Activated naive CD4-positive, alpha-beta T cell treated with anti-CD3 and anti-CD28 coated beads, Interleukin-2, amount 50 U/mL, for 72 hours (primary cell): ENCODE measurements at regions not wholly inside any gene's neighbourhood (a gene's known extent, or its start where the extent isn't known, plus 50 kb on each side); places are given as distances from the start of the nearest gene placed in this dataset.

Source experiments
- ATAC-seq, 2 donors: fragments of 150-1000 bp; cut with Tn5 transposase; 2 replicates each; pipeline ENCODE4 v1.10.0; 2021; ENCODE audit warnings: mild to moderate bottlenecking in 2 of 2, moderate library complexity in 2 of 2
- DNase-seq, 2 donors: peaks; one replicate each; pipeline ENCODE4 v3.0.0; 2021 to 2022; ENCODE audit warnings: low spot score in 2 of 2
- H3K27ac Mint-ChIP-seq, 2 donors: one replicate each; pipeline ENCODE4 v1.8.0; 2022; ENCODE audit warnings: mild to moderate bottlenecking in 2 of 2, mixed read lengths in 2 of 2
- H3K36me3 Mint-ChIP-seq, 2 donors: one replicate each; pipeline ENCODE4 v1.8.0; 2022; ENCODE audit warnings: mixed read lengths in 2 of 2
- H3K9me3 Mint-ChIP-seq, 2 donors: one replicate each; pipeline ENCODE4 v1.8.0; 2022; ENCODE audit warnings: mixed read lengths in 2 of 2

- no peaks in the 10 kb centered on the region for H3K9me3 Mint-ChIP-seq
- ATAC-seq: no peak
Observed at GRCh38 chr4:185886832-185887524, 75.0 kb upstream of the SORBS2 start.

GRCh38 chr4:185888676-185889075 lies 76.7 kb upstream of the SORBS2 start:
- Mint-ChIP-seq H3K9me3 (no peaks in the 10 kb centered on the region), H3K27ac (no peak overlapping the region), H3K36me3 (no peaks in the 10 kb centered on the region)
- ATAC-seq (no peak), DNase-seq (no peak)

More at GRCh38 chr4:185886832-185887524, 75.0 kb upstream of the SORBS2 start:
- no peak for DNase-seq
- no peak overlapping the region for H3K27ac Mint-ChIP-seq
- no peaks in the 10 kb centered on the region for H3K36me3 Mint-ChIP-seq

- H3K36me3 Mint-ChIP-seq: no peaks in the 10 kb centered on the region
- ATAC-seq (no peak), DNase-seq (no peak)
- H3K27ac Mint-ChIP-seq: no peak overlapping the region
- H3K9me3 Mint-ChIP-seq: no peaks in the 10 kb centered on the region
Observed at GRCh38 chr4:185889585-185889984, 77.6 kb upstream of the SORBS2 start.

GRCh38 chr4:185890196-185890595 lies 78.2 kb upstream of the SORBS2 start:
- no peak for DNase-seq
- no peaks in the 10 kb centered on the region for H3K9me3 Mint-ChIP-seq
- no peak for ATAC-seq

GRCh38 chr4:185892165-185892564 lies 80.2 kb upstream of the SORBS2 start:
- H3K27ac Mint-ChIP-seq: no peak overlapping the region
- H3K9me3 Mint-ChIP-seq: no peaks in the 10 kb centered on the region
- H3K36me3 Mint-ChIP-seq: no peaks in the 10 kb centered on the region
- ATAC-seq (no peak), DNase-seq (no peak)

More at GRCh38 chr4:185890196-185890595, 78.2 kb upstream of the SORBS2 start:
- Mint-ChIP-seq H3K27ac (no peak overlapping the region), H3K36me3 (no peaks in the 10 kb centered on the region)

GRCh38 chr4:185893500-185893899 lies 81.5 kb upstream of the SORBS2 start:
- ATAC-seq: no peak
- Mint-ChIP-seq H3K36me3 (no peaks in the 10 kb centered on the region), H3K9me3 (no peaks in the 10 kb centered on the region), H3K27ac (no peak overlapping the region)
- DNase-seq: no peak

- no peaks in the 10 kb centered on the region for H3K9me3 Mint-ChIP-seq
- DNase-seq (no peak), ATAC-seq (no peak)
- no peaks in the 10 kb centered on the region for H3K36me3 Mint-ChIP-seq
- no peak overlapping the region for H3K27ac Mint-ChIP-seq
Observed at GRCh38 chr4:185894481-185894880, 82.5 kb upstream of the SORBS2 start.

- no peak for DNase-seq
- no peak for ATAC-seq
- Mint-ChIP-seq H3K9me3 (no peaks in the 10 kb centered on the region), H3K36me3 (no peaks in the 10 kb centered on the region), H3K27ac (no peak overlapping the region)
Observed at GRCh38 chr4:185895351-185895750, 83.4 kb upstream of the SORBS2 start.

GRCh38 chr4:185895866-185896265 lies 83.9 kb upstream of the SORBS2 start:
- no peak for ATAC-seq
- no peaks in the 10 kb centered on the region for H3K9me3 Mint-ChIP-seq
- H3K27ac Mint-ChIP-seq: no peak overlapping the region
- no peak for DNase-seq
- no peaks in the 10 kb centered on the region for H3K36me3 Mint-ChIP-seq

- H3K27ac Mint-ChIP-seq: no peak overlapping the region
- no peaks in the 10 kb centered on the region for H3K36me3 Mint-ChIP-seq
- ATAC-seq (no peak), DNase-seq (no peak)
- H3K9me3 Mint-ChIP-seq: no peaks in the 10 kb centered on the region
Observed at GRCh38 chr4:185896817-185897488, 85.0 kb upstream of the SORBS2 start.

- ATAC-seq: no peak
- Mint-ChIP-seq H3K36me3 (no peaks in the 10 kb centered on the region), H3K9me3 (no peaks in the 10 kb centered on the region), H3K27ac (no peak overlapping the region)
- no peak for DNase-seq
Observed at GRCh38 chr4:185898413-185898812, 86.4 kb upstream of the SORBS2 start.

GRCh38 chr4:185899833-185900232 lies 87.8 kb upstream of the SORBS2 start:
- no peaks in the 10 kb centered on the region for H3K9me3 Mint-ChIP-seq
- no peak overlapping the region for H3K27ac Mint-ChIP-seq
- no peaks in the 10 kb centered on the region for H3K36me3 Mint-ChIP-seq
- no peak for ATAC-seq
- no peak for DNase-seq

GRCh38 chr4:185902654-185903053 lies 90.7 kb upstream of the SORBS2 start:
- Mint-ChIP-seq H3K9me3 (no peaks in the 10 kb centered on the region), H3K36me3 (no peaks in the 10 kb centered on the region), H3K27ac (no peak overlapping the region)
- DNase-seq (no peak), ATAC-seq (no peak)

GRCh38 chr4:185903205-185903604 lies 91.2 kb upstream of the SORBS2 start:
- no peaks in the 10 kb centered on the region for H3K9me3 Mint-ChIP-seq
- no peak overlapping the region for H3K27ac Mint-ChIP-seq
- ATAC-seq: no peak
- no peak for DNase-seq
- H3K36me3 Mint-ChIP-seq: no peaks in the 10 kb centered on the region

GRCh38 chr4:185904381-185904780 lies 92.4 kb upstream of the SORBS2 start:
- ATAC-seq (no peak), DNase-seq (no peak)
- Mint-ChIP-seq H3K27ac (no peak overlapping the region), H3K36me3 (no peaks in the 10 kb centered on the region), H3K9me3 (no peaks in the 10 kb centered on the region)

- no peak overlapping the region for H3K27ac Mint-ChIP-seq
- ATAC-seq (no peak), DNase-seq (no peak)
- H3K9me3 Mint-ChIP-seq: no peaks in the 10 kb centered on the region
- no peaks in the 10 kb centered on the region for H3K36me3 Mint-ChIP-seq
Observed at GRCh38 chr4:185909972-185910371, 98.0 kb upstream of the SORBS2 start.

- H3K9me3 Mint-ChIP-seq: no peaks in the 10 kb centered on the region
- no peaks in the 10 kb centered on the region for H3K36me3 Mint-ChIP-seq
- ATAC-seq (no peak), DNase-seq (no peak)
- H3K27ac Mint-ChIP-seq: no peak overlapping the region
Observed at GRCh38 chr4:185911556-185912064, 99.6 kb upstream of the SORBS2 start.

- no peak for DNase-seq
- no peaks in the 10 kb centered on the region for H3K36me3 Mint-ChIP-seq
- H3K27ac Mint-ChIP-seq: no peak overlapping the region
- no peaks in the 10 kb centered on the region for H3K9me3 Mint-ChIP-seq
- no peak for ATAC-seq
Observed at GRCh38 chr4:185912779-185913178, 100.8 kb upstream of the SORBS2 start.
